Hematopoietic multipotent progenitor cell treated with erythropoietin and hydrocortisone succinate and interleukin-3 and kit ligand, for 4 days (in vitro differentiated cells): ENCODE measurements at regions not wholly inside any gene's neighbourhood (a gene's known extent, or its start where the extent isn't known, plus 50 kb on each side); places are given as distances from the start of the nearest gene placed in this dataset.
"Not testable (repeated sequence)": the region's sequence is repeated elsewhere in the genome, so short reads cannot be mapped to it uniquely, and the experiment has no call there.

Experiments used
- DNase-seq: peaks from one replicate; pipeline ENCODE4 v3.0.0-alpha.2; 2015

DNA sequence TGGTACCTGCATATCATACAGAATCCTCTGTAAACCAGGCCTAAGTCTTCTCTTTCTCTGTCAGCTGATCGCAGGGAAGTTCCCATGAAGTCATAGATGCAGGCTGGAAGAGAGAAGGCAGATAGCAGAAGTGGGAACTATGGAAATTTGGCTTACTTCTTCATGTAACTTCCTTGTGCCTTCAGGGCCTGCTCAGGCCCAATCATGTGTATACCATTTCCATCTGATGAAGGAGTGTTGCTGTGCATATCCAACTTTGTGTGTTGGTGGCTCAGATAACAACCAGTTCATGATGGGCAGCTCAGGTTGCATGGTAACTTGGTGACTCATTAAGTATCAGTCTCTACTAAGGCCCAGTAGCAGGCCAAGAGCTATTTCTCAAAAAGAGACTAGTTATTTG, 53.1 kb upstream of the CEP295 start:
- DNase-seq = no peak

DNA sequence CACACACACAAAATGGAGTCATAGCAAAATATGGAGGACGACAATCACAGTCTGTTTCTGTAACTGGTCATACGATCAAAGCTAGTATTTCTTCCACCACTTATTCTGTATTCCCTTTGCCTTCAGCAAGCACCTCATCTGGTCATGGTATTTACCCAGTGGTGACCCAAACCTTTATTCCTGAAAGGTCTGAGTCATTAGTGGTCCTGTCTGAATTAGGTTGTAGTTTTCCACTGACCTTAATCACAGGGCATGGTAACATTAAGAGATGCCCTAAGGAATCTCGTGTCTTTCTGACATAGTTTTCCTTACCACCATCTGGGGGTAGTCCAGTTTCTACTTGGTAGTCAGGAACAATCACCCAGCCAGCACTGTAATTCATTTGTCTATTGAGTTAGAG, 54.8 kb upstream of the CEP295 start:
- DNase-seq = no peak

DNA sequence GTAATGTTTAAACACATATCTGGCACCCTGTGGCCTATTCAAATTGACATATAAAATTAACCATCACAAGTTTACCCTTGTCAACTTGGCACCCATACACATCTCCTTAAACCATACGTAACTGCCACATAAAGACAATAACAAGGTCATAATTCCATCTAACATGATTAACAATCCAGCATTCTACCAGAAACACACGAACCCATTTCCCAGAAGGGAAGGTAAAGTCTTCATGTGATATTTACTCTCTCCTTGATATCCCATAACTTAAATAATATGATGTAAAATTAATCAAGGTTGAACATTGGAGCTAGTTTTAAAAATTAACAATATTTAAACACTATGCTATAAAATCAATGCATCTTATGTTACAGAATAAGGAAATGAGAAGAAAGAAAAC, 55.2 kb upstream of the CEP295 start:
- no peak for DNase-seq

- no peak for DNase-seq
Observed at GRCh38 chr11:93605642-93606041, 55.8 kb upstream of the CEP295 start.

GRCh38 chr11:93604008-93604660, 57.3 kb upstream of the CEP295 start:
- DNase-seq = peak; percentile 9

DNA sequence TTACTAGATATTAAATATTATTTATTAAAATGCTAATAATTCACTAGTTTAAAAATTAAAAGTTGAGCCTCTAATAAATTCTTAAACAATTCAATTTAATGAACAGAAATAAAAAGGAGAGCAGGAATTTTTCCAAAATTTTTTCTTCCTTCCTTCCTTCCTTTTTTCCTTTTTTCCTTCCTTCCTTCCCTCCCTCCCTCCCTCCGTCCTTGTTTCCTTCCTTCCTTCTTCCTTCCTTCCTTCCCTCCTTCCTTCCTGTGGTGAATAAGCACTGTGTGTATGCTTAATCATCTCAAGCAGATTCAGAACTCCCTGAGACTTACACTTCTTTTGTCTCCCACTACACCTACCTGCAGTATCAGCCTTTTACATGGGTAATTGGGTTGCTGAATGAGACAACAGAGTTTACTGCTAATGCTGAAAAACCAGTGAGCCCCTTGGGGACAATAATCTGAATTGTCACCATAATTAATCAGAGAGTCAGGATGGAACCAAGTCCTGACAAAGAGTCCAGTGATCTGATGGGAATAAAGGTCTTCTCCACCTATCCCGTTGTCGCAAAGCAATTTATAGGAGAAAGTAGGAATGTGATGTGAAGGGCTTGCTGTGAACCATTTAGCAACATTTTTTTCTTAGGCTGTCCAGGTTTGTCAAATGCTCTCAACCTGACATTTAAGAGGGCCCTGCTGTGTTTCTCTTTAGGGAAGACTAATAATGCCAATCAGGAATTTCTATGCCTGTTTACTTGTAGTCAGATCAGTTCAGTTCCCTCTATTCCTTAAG, 58.1 kb upstream of the CEP295 start:
- no peak for DNase-seq

DNA sequence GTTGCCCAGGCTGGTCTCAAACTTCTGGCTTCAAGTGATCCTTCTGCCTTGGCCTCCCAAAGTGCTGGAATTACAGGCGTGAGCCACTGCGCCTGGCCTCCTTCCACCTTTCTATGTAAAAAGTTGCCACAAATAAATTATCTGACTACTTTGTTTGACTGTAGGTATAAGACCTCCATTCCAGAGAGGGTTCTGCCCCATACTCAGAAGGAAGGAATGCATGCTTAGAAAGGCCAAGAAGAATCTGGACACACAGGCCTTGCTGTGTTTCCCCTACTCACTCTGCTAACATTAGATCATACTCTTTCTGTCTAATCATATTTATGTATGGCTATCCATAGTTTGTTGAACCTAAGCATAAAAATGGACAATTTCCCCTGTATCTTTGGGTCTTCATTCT, 53.0 kb upstream of the SMCO4 start:
- DNase-seq = not testable (repeated sequence)
